Activated CD4-positive, alpha-beta T cell treated with anti-CD3 and anti-CD28 coated beads, Interleukin-2, amount 50 U/mL, for 48 hours (primary cell): ENCODE measurements at regions not wholly inside any gene's neighbourhood (a gene's known extent, or its start where the extent isn't known, plus 50 kb on each side); places are given as distances from the start of the nearest gene placed in this dataset.

ENCODE experiments used
- DNase-seq, 2 experiments: peaks; one replicate each; pipeline ENCODE4 v3.0.0-alpha.2; 2020

DNA sequence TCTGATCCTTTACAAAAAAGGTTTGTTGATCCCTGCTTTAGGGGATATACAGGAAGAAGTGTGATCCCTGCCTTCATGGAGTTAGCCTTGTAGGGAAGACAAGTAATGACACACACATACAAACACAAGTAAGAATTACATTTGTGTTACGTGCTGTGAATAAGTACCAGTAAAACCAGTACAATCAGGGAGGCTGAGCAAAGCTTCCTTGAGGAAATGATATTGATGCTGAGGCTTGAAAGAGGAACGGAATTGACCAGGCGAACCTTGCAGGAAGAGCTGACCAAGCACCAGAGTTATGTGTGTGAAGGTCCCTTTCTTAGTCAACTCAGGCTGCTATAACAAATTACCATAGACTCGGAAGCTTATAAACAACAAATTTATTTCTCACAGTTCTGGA, 83.6 kb upstream of the CACUL1 start:
- no peak for DNase-seq

DNA sequence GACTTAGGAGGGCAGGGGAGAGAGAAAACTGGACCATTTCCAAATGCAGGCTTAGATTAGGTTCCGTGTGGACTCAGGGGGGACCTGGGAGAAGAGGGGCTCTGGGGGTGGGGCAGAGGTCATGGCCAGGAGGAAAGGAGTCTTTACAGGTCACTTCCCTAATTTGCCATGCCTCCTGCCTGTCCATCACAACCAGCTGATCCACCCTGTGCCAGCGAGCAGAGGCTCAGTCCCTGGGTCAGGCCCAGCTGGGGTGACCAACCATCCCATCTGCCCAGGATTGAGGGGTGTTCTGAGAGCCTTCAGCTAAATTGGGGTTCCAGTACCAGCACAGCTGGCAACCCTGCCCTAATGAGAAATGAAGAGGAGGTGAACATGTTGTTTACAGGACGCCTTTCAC, 84.6 kb upstream of the CACUL1 start:
- no peak for DNase-seq

- peak; percentile 62 to 73 for DNase-seq
Observed at GRCh38 chr10:118840071-118840775, 85.5 kb upstream of the CACUL1 start.

DNA sequence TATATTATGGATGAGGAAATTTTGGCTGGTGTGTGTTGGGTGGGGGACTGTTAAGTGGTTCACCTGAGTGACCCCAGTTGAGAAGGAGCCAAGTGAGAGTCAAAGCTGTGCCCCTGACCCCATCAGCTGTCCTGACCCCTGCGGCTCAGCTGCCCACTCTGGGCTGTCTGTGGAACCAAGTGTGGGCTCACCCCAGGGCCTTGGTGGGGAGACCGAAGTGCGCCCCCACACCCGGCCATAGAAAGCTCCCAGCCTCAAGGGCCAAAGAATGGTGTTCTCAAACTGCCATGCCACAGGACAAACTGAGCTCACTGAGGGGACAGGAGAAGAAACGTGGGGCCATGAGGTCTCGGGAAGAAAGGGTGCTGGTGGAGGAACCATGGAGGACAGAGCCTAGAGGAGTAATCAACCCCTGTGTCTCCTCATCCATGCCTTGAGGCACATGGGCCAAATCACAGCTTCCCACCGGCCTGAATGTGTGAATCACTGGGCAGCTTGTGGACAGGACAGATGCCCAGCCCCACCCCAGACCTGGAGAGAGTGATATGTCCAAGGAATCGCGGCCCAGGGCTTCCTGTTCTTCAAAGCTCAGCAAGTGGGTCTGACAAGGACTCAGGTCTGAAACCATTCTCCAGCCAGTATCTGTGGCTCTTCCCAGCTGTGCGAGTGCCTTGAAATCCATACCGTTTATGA, 86.2 kb upstream of the CACUL1 start:
- no peak for DNase-seq

GRCh38 chr10:118841881-118842605, 87.3 kb upstream of the CACUL1 start:
- no peak for DNase-seq

GRCh38 chr10:118842843-118843624, 88.3 kb upstream of the CACUL1 start:
- DNase-seq, result no peak

GRCh38 chr10:118843647-118844265, 89.0 kb upstream of the CACUL1 start:
- no peak for DNase-seq

- DNase-seq, result no peak
Observed at GRCh38 chr10:118844731-118845521, 90.2 kb upstream of the CACUL1 start.

DNA sequence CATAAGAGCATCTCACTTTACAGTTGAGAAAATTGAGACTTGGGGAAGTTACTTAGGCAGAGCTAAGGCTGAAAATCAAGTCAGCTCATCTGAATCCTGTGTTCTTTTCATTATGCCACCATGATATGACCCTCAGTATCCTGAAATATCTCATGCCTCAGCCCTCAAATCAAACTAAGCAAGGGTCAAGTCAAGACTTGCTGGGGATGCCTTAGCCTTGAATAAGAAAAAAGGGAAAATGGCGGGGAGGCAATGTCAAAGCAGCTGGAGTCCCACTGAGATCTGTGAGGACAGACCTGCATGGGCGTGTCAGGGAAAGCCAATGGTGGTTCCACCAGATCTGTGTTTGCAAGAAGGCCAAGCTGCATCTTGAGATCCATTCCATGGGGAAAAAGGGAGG, 91.0 kb upstream of the CACUL1 start:
- DNase-seq, result no peak

DNA sequence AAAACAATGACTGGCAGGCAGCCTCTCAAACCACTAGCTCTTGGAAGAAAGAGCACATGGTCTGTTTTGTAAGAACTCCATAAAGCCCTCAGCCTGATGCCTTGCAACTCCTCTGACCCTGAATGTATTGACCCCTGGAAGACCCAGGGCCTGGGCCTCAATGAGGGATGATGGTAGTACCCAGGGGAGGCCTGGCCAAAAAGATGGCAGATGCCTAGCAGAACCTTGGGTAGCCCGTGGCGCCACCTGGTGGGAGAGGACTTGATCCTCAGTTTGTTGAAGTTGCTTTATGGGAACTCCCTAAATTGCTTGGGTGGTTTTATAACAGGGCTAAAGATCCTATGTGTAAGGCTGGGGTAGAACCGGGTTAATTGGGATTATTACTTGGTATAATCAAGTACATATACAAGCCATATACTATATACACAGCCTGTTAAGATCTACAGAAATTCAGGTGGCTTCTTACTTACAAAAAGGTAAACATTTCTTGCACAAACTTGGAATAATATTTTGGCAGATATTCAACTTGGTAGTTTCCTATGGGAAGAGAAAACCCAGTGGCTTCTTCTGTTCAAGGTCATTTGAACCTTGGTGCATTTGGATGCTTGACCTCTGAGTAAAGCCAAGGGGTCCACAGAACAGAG, 95.8 kb upstream of the CACUL1 start:
- DNase-seq, result peak; percentile 87 to 88

- DNase-seq, result no peak
Observed at GRCh38 chr10:118851062-118852035, 96.6 kb upstream of the CACUL1 start.

- DNase-seq, result no peak
Observed at GRCh38 chr10:118853916-118854315, 99.1 kb upstream of the CACUL1 start.

DNA sequence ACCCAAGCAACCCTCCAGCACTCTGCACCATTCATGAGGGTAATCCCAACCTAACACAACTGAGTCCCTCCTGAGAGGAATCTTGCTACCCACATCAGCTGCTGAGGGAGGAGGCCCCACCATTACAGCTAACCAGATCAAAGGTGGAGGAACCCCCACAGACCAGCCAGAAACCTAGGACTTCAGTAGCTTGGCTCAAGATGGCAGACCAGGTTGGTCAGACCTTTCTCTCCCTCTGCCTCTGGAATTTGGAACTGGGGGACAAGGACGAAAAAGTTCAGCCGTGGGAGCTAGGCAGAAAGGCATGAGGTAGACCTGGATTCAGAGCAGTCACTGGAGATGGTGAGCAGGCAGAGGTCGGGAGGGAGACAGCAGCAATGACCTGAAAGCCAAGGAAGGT, 101.3 kb upstream of the CACUL1 start:
- no peak for DNase-seq

- DNase-seq, result no peak
Observed at GRCh38 chr10:118865998-118866693, 111.4 kb upstream of the CACUL1 start.

DNA sequence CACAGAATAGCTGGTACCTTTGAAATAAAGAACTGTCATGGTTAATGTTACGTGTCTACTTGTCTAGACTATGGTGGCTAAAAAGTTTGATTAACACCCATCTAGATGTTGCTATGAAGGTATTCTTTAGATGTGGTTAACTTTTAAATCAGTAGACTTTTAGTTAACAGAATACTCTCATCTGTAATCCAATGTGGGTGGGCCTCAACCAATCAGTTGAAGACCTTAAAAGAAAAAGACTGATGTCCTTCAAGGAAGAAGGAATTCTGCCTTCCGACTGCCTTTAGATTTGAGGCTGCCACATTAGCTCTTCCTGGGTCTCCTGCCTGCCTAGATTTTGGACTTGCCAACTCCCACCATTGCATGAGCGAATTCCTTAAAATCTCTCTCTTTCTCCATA, 113.0 kb upstream of the CACUL1 start:
- DNase-seq, result no peak

DNA sequence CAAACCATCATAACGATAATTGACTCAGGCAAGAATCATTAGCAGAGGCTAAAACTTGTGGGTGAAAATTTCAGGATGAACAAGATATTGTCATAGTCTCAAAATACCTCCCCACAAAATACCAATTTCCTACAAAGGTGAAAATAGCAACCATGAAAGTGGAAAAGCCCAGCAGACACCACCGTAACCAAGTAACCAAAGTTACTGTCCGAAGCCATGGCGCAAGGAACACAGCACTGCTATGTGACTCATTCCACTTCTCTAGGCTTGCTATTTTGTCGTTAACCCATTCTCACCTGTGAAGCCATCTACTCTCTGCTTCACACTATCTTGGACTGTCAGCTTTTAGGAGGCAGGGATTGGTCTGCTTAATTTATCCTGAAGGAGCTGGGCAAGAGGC, 113.8 kb upstream of the CACUL1 start:
- DNase-seq, result peak; percentile 6 to 9

DNA sequence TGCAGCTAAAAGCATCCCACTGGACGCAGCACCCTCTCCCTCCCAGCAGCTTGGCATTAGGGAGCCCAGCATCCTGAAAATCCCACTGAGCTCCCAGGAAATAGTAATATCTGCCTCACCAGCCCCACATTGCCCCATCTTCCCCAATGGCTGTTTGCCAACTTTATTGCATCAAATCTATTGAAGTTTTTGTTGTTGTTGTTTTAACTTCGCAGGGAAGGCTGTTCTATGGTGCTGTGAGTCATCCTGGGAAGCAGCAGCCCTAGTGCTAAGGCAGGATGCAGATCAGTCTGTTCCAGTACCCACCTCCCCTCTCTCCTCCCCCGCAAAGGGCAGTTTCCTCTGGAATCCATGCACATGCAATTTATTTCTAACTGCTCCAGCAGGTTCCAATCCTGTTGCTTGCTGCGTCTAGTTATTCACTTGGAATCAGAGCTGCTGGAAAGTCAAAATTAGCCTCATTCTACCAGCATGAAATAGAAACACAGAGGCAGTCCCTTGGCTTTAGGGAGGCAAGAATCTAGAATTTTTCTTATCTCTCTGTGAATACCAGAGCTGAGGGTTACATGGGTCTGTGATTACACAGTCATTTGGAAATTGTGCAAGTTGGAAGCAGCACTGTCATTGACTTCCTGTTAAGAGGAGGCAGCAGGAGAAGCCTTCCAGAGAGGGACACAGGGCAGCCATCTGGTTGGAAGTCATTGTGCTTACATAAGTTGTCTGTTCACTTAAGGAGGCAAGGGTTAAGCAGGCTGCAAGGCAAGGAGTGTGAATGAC, 115.9 kb upstream of the CACUL1 start:
- DNase-seq, result no peak

DNA sequence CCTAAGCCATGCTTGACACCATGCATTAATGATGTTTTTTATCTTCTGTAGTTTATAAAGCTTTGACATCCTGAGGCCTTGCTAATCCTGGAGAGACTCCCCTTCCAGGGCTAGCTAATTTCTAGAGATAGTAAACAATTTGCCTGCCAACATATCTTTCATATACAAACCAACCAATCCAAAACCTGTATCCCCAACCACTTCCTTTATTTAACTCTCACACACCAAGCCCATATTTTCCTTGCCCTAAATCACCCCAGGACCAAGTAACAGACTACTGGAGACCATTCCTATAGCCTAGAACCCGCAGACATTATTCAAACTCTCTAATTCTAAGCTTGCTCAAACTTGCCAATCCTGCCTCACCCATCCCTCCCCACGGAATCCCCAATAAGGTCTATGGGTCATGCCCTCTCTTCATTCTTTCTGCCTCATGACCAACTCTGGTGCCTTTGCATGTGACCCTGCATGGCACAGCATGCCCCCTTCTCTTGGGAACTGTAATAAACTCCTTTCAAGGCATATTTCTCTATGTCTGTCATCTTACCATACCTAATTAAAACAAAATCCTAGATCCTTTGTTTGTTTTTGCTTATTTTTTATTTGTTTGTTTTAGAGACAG, 116.6 kb upstream of the CACUL1 start:
- no peak for DNase-seq
